ENCODE measurements at regions not wholly inside any gene's neighbourhood (a gene's known extent, or its start where the extent isn't known, plus 50 kb on each side); places are given as distances from the start of the nearest gene placed in this dataset.

- Histone ChIP-seq H3K27me3 (ENCODE audit: control insufficient read depth in 1 of 2, insufficient read depth in 2 of 2, low read length in 2 of 2) (no peaks in the 10 kb centered on the region), H3K4me3 (ENCODE audit: low read depth in 1 of 2, low read length in 2 of 2) (no peak overlapping the region), H3K36me3 (ENCODE audit: insufficient read depth, low read length) (no peaks in the 10 kb centered on the region), H3K9me3 (ENCODE audit: low read length) (no peaks in the 10 kb centered on the region), H3K4me1 (ENCODE audit: insufficient read depth, low read length) (no peaks in the 10 kb centered on the region), H3K27ac (ENCODE audit: low read depth, low read length) (no peak overlapping the region), H3K9ac (ENCODE audit: low read length) (no peak overlapping the region)
These were observed 211.7 kb downstream of the FAM76B start for GRCh38 chr11:95577716-95578460.

GRCh38 chr11:95576146-95576845, 213.3 kb downstream of the FAM76B start:
- Histone ChIP-seq H3K36me3 (ENCODE audit: insufficient read depth, low read length) (no peaks in the 10 kb centered on the region), H3K27ac (ENCODE audit: low read depth, low read length) (no peak overlapping the region), H3K4me1 (ENCODE audit: insufficient read depth, low read length) (no peaks in the 10 kb centered on the region), H3K27me3 (ENCODE audit: control insufficient read depth in 1 of 2, insufficient read depth in 2 of 2, low read length in 2 of 2) (no peaks in the 10 kb centered on the region), H3K9ac (ENCODE audit: low read length) (no peak overlapping the region), H3K4me3 (ENCODE audit: low read depth in 1 of 2, low read length in 2 of 2) (no peak overlapping the region), H3K9me3 (ENCODE audit: low read length) (no peaks in the 10 kb centered on the region)

GRCh38 chr11:95575517-95575916, 214.1 kb downstream of the FAM76B start:
- H3K27me3 ChIP-seq (ENCODE audit: control insufficient read depth in 1 of 2, insufficient read depth in 2 of 2, low read length in 2 of 2), result no peaks in the 10 kb centered on the region
- no peak overlapping the region for H3K27ac ChIP-seq (ENCODE audit: low read depth, low read length)
- no peaks in the 10 kb centered on the region for H3K36me3 ChIP-seq (ENCODE audit: insufficient read depth, low read length)
- no peak overlapping the region for H3K9ac ChIP-seq (ENCODE audit: low read length)
- no peaks in the 10 kb centered on the region for H3K4me1 ChIP-seq (ENCODE audit: insufficient read depth, low read length)
- no peaks in the 10 kb centered on the region for H3K9me3 ChIP-seq (ENCODE audit: low read length)
- H3K4me3 ChIP-seq (ENCODE audit: low read depth in 1 of 2, low read length in 2 of 2), result no peak overlapping the region

GRCh38 chr11:95571718-95572260, 217.8 kb downstream of the FAM76B start:
- Histone ChIP-seq H3K4me3 (ENCODE audit: low read depth in 1 of 2, low read length in 2 of 2) (no peak overlapping the region), H3K9me3 (ENCODE audit: low read length) (no peaks in the 10 kb centered on the region), H3K4me1 (ENCODE audit: insufficient read depth, low read length) (no peaks in the 10 kb centered on the region), H3K9ac (ENCODE audit: low read length) (no peak overlapping the region), H3K27ac (ENCODE audit: low read depth, low read length) (no peak overlapping the region), H3K36me3 (ENCODE audit: insufficient read depth, low read length) (no peaks in the 10 kb centered on the region), H3K27me3 (ENCODE audit: control insufficient read depth in 1 of 2, insufficient read depth in 2 of 2, low read length in 2 of 2) (no peaks in the 10 kb centered on the region)

- Histone ChIP-seq H3K9me3 (ENCODE audit: low read length) (no peaks in the 10 kb centered on the region), H3K27ac (ENCODE audit: low read depth, low read length) (no peak overlapping the region), H3K27me3 (ENCODE audit: control insufficient read depth in 1 of 2, insufficient read depth in 2 of 2, low read length in 2 of 2) (no peaks in the 10 kb centered on the region), H3K36me3 (ENCODE audit: insufficient read depth, low read length) (no peaks in the 10 kb centered on the region), H3K9ac (ENCODE audit: low read length) (no peak overlapping the region), H3K4me1 (ENCODE audit: insufficient read depth, low read length) (no peaks in the 10 kb centered on the region), H3K4me3 (ENCODE audit: low read depth in 1 of 2, low read length in 2 of 2) (no peak overlapping the region)
These were observed 218.7 kb downstream of the FAM76B start for GRCh38 chr11:95570845-95571244.

- Histone ChIP-seq H3K36me3 (ENCODE audit: insufficient read depth, low read length) (no peaks in the 10 kb centered on the region), H3K27me3 (ENCODE audit: control insufficient read depth in 1 of 2, insufficient read depth in 2 of 2, low read length in 2 of 2) (no peaks in the 10 kb centered on the region), H3K4me3 (ENCODE audit: low read depth in 1 of 2, low read length in 2 of 2) (no peak overlapping the region), H3K9me3 (ENCODE audit: low read length) (no peaks in the 10 kb centered on the region), H3K4me1 (ENCODE audit: insufficient read depth, low read length) (no peaks in the 10 kb centered on the region), H3K27ac (ENCODE audit: low read depth, low read length) (no peak overlapping the region), H3K9ac (ENCODE audit: low read length) (no peak overlapping the region)
These were observed 220.4 kb downstream of the FAM76B start for GRCh38 chr11:95569207-95569606.

GRCh38 chr11:95568281-95568680, 221.3 kb downstream of the FAM76B start:
- Histone ChIP-seq H3K36me3 (ENCODE audit: insufficient read depth, low read length) (no peaks in the 10 kb centered on the region), H3K9me3 (ENCODE audit: low read length) (no peaks in the 10 kb centered on the region), H3K4me3 (ENCODE audit: low read depth in 1 of 2, low read length in 2 of 2) (no peak overlapping the region), H3K9ac (ENCODE audit: low read length) (no peak overlapping the region), H3K4me1 (ENCODE audit: insufficient read depth, low read length) (no peaks in the 10 kb centered on the region), H3K27ac (ENCODE audit: low read depth, low read length) (no peak overlapping the region), H3K27me3 (ENCODE audit: control insufficient read depth in 1 of 2, insufficient read depth in 2 of 2, low read length in 2 of 2) (no peaks in the 10 kb centered on the region)

GRCh38 chr11:95567685-95568084, 221.9 kb downstream of the FAM76B start:
- H3K9ac ChIP-seq (ENCODE audit: low read length), result no peak overlapping the region
- H3K36me3 ChIP-seq (ENCODE audit: insufficient read depth, low read length), result no peaks in the 10 kb centered on the region
- no peak overlapping the region for H3K4me3 ChIP-seq (ENCODE audit: low read depth in 1 of 2, low read length in 2 of 2)
- no peaks in the 10 kb centered on the region for H3K9me3 ChIP-seq (ENCODE audit: low read length)
- H3K27me3 ChIP-seq (ENCODE audit: control insufficient read depth in 1 of 2, insufficient read depth in 2 of 2, low read length in 2 of 2), result no peaks in the 10 kb centered on the region
- no peaks in the 10 kb centered on the region for H3K4me1 ChIP-seq (ENCODE audit: insufficient read depth, low read length)
- no peak overlapping the region for H3K27ac ChIP-seq (ENCODE audit: low read depth, low read length)

- Histone ChIP-seq H3K4me3 (ENCODE audit: low read depth in 1 of 2, low read length in 2 of 2) (no peak overlapping the region), H3K9me3 (ENCODE audit: low read length) (no peaks in the 10 kb centered on the region), H3K27ac (ENCODE audit: low read depth, low read length) (no peak overlapping the region), H3K4me1 (ENCODE audit: insufficient read depth, low read length) (no peaks in the 10 kb centered on the region), H3K9ac (ENCODE audit: low read length) (no peak overlapping the region), H3K36me3 (ENCODE audit: insufficient read depth, low read length) (no peaks in the 10 kb centered on the region), H3K27me3 (ENCODE audit: control insufficient read depth in 1 of 2, insufficient read depth in 2 of 2, low read length in 2 of 2) (no peaks in the 10 kb centered on the region)
These were observed 223.4 kb downstream of the FAM76B start for GRCh38 chr11:95566211-95566610.

- no peak overlapping the region for H3K27ac ChIP-seq (ENCODE audit: low read depth, low read length)
- H3K36me3 ChIP-seq (ENCODE audit: insufficient read depth, low read length), result no peaks in the 10 kb centered on the region
- H3K27me3 ChIP-seq (ENCODE audit: control insufficient read depth in 1 of 2, insufficient read depth in 2 of 2, low read length in 2 of 2), result no peaks in the 10 kb centered on the region
- no peak overlapping the region for H3K4me3 ChIP-seq (ENCODE audit: low read depth in 1 of 2, low read length in 2 of 2)
- H3K4me1 ChIP-seq (ENCODE audit: insufficient read depth, low read length), result no peaks in the 10 kb centered on the region
- no peaks in the 10 kb centered on the region for H3K9me3 ChIP-seq (ENCODE audit: low read length)
- H3K9ac ChIP-seq (ENCODE audit: low read length), result no peak overlapping the region
These were observed 223.8 kb downstream of the FAM76B start for GRCh38 chr11:95565724-95566141.

GRCh38 chr11:95563859-95564258, 225.7 kb downstream of the FAM76B start:
- no peak overlapping the region for H3K4me3 ChIP-seq (ENCODE audit: low read depth in 1 of 2, low read length in 2 of 2)
- H3K4me1 ChIP-seq (ENCODE audit: insufficient read depth, low read length), result no peaks in the 10 kb centered on the region
- no peak overlapping the region for H3K27ac ChIP-seq (ENCODE audit: low read depth, low read length)
- H3K27me3 ChIP-seq (ENCODE audit: control insufficient read depth in 1 of 2, insufficient read depth in 2 of 2, low read length in 2 of 2), result no peaks in the 10 kb centered on the region
- H3K9ac ChIP-seq (ENCODE audit: low read length), result no peak overlapping the region
- no peaks in the 10 kb centered on the region for H3K9me3 ChIP-seq (ENCODE audit: low read length)
- no peaks in the 10 kb centered on the region for H3K36me3 ChIP-seq (ENCODE audit: insufficient read depth, low read length)

Measured in muscle layer of colon (tissue), 2 donors.